ENCODE measurements at regions not wholly inside any gene's neighbourhood (a gene's known extent, or its start where the extent isn't known, plus 50 kb on each side); places are given as distances from the start of the nearest gene placed in this dataset.
A peak's percentile ranks its signal among the peaks of the same experiment; 100 is the strongest.

DNA sequence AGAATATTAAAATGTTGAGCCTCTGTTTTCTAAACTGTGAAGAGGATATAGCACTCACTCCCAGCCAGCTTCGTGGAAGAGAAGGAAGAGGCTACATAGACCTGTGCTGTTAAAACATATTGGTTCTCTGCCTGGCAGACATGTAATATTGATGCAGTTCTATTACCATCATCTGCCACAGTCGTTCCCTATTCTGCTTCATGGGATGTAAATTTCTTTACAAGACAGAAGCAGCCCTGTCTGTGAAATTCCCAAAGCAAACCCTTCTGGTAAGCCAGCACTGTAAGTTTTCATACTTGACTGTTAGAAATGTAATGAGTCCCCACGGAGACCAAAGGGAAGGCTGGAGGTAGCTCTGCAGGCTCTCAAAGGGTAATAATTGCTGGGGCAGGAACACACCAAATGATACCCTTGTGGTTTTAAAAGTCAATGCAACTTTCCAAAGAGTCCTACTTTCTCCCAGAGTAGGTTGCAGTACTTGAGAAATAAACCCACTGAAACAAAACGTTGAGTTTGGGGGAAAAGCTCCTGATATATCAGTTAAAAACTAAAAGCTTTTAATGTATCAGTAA is 129.9 kb upstream of the HES1 start:
- Mint-ChIP-seq H3K36me3 (no peaks in the 10 kb centered on the region), H3K4me3 (no peak overlapping the region), H3K9me3 (no peaks in the 10 kb centered on the region), H3K27ac (no peak overlapping the region), H3K4me1 (ENCODE audit: unreplicated experiment) (peaks cover 58% of the 10 kb centered on the region), H3K27me3 (no peaks in the 10 kb centered on the region)
- no peak for DNase-seq (ENCODE audit: extremely low spot score, unreplicated experiment)
- TF ChIP-seq, protein P1, sequence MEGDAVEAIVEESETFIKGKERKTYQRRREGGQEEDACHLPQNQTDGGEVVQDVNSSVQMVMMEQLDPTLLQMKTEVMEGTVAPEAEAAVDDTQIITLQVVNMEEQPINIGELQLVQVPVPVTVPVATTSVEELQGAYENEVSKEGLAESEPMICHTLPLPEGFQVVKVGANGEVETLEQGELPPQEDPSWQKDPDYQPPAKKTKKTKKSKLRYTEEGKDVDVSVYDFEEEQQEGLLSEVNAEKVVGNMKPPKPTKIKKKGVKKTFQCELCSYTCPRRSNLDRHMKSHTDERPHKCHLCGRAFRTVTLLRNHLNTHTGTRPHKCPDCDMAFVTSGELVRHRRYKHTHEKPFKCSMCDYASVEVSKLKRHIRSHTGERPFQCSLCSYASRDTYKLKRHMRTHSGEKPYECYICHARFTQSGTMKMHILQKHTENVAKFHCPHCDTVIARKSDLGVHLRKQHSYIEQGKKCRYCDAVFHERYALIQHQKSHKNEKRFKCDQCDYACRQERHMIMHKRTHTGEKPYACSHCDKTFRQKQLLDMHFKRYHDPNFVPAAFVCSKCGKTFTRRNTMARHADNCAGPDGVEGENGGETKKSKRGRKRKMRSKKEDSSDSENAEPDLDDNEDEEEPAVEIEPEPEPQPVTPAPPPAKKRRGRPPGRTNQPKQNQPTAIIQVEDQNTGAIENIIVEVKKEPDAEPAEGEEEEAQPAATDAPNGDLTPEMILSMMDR (conservative IDR thresholded peaks at IDR 0.05) = peak; percentile 54

DNA sequence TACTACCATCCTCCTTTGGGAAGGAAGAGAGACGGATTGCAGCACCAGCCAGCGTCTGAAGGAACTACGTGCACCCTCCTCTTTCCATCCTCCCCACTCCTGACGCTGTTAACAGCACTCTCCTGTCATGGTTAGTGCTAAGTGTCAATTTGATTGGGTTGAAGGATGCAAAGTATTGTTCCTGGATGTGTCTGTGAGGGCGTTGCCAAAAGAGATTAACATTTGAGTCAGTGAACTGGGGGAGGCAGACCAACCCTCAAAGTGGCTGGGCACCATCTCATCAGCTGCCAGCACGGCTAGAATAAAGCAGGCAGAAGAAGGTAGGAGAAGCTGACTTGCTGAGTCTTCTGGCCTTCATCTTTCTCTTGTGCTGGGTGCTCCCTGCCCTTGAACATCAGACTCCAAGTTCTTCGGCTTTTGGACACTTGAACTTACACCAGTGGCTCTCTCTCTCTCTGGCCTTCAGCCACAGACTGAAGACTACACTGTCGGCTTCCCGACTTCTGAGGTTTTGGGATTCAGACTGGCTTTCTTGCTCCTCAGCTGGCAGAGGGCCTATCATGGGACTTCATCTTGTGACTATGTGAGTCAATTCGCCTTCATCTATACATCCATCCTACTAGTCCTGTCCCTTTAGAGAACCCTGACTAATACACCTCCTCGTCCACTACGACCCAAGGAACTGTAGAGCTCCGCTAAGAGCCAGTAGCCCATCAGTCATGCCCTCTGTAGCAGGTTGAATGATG is 128.2 kb upstream of the HES1 start:
- Mint-ChIP-seq H3K4me1 (ENCODE audit: unreplicated experiment) (peaks cover 52% of the 10 kb centered on the region), H3K27ac (no peak overlapping the region), H3K9me3 (no peaks in the 10 kb centered on the region), H3K36me3 (no peaks in the 10 kb centered on the region), H3K27me3 (no peaks in the 10 kb centered on the region), H3K4me3 (no peak overlapping the region)
- no peak for DNase-seq (ENCODE audit: extremely low spot score, unreplicated experiment)
- TF ChIP-seq, protein P1 (conservative IDR thresholded peaks at IDR 0.05) = no peak

DNA sequence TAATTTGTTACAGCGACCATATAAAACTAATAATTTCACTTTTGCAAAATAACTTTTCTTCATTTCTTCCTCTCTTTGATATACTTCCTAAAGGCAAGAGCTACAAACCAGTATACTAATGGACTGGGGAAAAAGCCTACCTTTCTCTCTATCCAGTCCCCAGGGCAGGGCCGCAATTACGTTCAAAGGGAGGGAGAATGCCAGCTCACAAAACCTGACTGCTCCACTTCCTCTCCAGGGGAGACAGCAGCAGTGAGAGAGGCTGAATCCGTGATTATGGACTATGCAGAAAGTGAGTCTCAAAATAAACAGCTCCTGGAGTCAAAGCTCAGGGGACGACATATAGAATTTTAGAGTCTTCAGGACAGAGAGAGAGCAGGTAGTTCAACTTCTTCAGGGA is 126.9 kb upstream of the HES1 start:
- Mint-ChIP-seq H3K9me3 (no peaks in the 10 kb centered on the region), H3K27ac (peak overlapping the region; percentile 64), H3K4me1 (ENCODE audit: unreplicated experiment) (peaks cover 48% of the 10 kb centered on the region), H3K36me3 (no peaks in the 10 kb centered on the region), H3K27me3 (no peaks in the 10 kb centered on the region), H3K4me3 (no peak overlapping the region)
- DNase-seq (ENCODE audit: extremely low spot score, unreplicated experiment) = no peak
- TF ChIP-seq, protein P1 (conservative IDR thresholded peaks at IDR 0.05) = no peak

DNA sequence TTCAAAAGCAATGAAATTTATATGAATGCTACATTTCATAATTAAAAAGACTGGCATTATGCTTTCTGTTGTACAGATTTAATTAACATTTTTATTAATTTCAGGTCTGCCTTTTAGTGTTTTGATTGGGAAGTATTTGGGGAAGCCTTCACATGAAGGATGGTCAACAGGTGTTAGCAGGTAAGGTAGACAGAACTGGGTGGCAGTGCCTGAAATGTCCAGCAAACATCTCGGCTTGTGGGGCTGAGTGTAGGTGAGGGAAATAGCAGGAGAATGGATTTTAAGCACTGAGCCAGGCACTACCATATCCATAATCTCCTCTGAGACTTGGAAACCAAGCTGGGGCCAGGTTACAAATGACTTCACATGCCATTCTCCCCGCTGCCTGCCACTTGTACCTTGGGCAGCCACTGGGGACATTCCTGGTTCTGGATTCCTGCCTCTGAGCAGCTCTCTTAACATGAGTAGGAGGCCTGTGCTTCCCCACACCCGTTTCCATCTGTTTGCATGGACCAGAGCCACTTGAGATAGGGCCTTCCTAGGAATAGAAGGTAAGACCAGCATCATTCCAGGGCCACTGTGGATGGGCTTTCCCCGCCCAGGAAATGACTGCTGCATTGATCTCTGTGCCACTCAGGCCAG is 125.9 kb upstream of the HES1 start:
- peaks cover 46% of the 10 kb centered on the region for H3K4me1 Mint-ChIP-seq (ENCODE audit: unreplicated experiment)
- no peak overlapping the region for H3K27ac Mint-ChIP-seq
- TF ChIP-seq, protein P1 (conservative IDR thresholded peaks at IDR 0.05) = peak; percentile 14
- DNase-seq (ENCODE audit: extremely low spot score, unreplicated experiment) = no peak
- H3K4me3 Mint-ChIP-seq = no peak overlapping the region
- no peaks in the 10 kb centered on the region for H3K27me3 Mint-ChIP-seq
- H3K36me3 Mint-ChIP-seq = no peaks in the 10 kb centered on the region
- no peaks in the 10 kb centered on the region for H3K9me3 Mint-ChIP-seq

DNA sequence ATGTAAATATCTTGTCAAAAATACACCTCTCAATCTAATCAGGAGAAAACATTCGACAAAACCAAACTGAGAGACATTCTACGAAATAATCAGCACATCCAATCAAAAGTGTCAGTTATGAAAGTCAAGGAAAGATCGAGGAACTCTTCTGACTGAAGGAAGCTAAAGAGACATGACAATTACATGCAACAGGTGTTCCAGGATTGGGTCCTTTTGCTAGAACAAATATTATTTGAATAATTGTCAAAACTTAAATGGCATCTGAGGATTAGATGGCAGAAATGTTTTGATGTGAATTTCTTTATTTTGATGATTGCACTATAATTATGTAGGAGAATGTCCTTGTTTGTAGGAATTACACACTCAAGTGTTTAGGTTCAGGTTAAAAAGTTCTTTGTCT is 124.1 kb upstream of the HES1 start:
- no peak overlapping the region for H3K4me3 Mint-ChIP-seq
- TF ChIP-seq, protein P1 (conservative IDR thresholded peaks at IDR 0.05) = no peak
- H3K4me1 Mint-ChIP-seq (ENCODE audit: unreplicated experiment) = peaks cover 32% of the 10 kb centered on the region
- no peaks in the 10 kb centered on the region for H3K9me3 Mint-ChIP-seq
- no peaks in the 10 kb centered on the region for H3K27me3 Mint-ChIP-seq
- no peaks in the 10 kb centered on the region for H3K36me3 Mint-ChIP-seq
- DNase-seq (ENCODE audit: extremely low spot score, unreplicated experiment) = no peak
- H3K27ac Mint-ChIP-seq = no peak overlapping the region
